Activated effector memory CD4-positive, alpha-beta T cell treated with Interleukin-2 at 50 U/mL for 16 hours (primary cell): ENCODE measurements at regions not wholly inside any gene's neighbourhood (a gene's known extent, or its start where the extent isn't known, plus 50 kb on each side); places are given as distances from the start of the nearest gene placed in this dataset.

Experiments used
- DNase-seq: peaks from one replicate; pipeline ENCODE4 v3.0.0-alpha.2; 2020

- no peak for DNase-seq
These were observed 104.4 kb upstream of the CCDC196 start for GRCh38 chr14:66381755-66382154.

- DNase-seq = no peak
These were observed 102.9 kb upstream of the CCDC196 start for GRCh38 chr14:66383257-66383656.

- DNase-seq = no peak
These were observed 102.4 kb upstream of the CCDC196 start for GRCh38 chr14:66383771-66384170.

GRCh38 chr14:66388516-66388915 lies 97.7 kb upstream of the CCDC196 start:
- DNase-seq = no peak

- DNase-seq = no peak
These were observed 96.7 kb upstream of the CCDC196 start for GRCh38 chr14:66389481-66389880.

- no peak for DNase-seq
These were observed 90.9 kb upstream of the CCDC196 start for GRCh38 chr14:66395300-66395699.

GRCh38 chr14:66396164-66396563 lies 90.0 kb upstream of the CCDC196 start:
- DNase-seq = no peak

- no peak for DNase-seq
These were observed 87.7 kb upstream of the CCDC196 start for GRCh38 chr14:66398437-66398836.

- no peak for DNase-seq
These were observed 84.6 kb upstream of the CCDC196 start for GRCh38 chr14:66401449-66402095.

- no peak for DNase-seq
These were observed 83.0 kb upstream of the CCDC196 start for GRCh38 chr14:66403183-66403582.

- DNase-seq = no peak
These were observed 82.1 kb upstream of the CCDC196 start for GRCh38 chr14:66404051-66404545.

GRCh38 chr14:66405158-66405557 lies 81.0 kb upstream of the CCDC196 start:
- no peak for DNase-seq

GRCh38 chr14:66413901-66414300 lies 72.3 kb upstream of the CCDC196 start:
- DNase-seq = no peak

- DNase-seq = no peak
These were observed 71.7 kb upstream of the CCDC196 start for GRCh38 chr14:66414511-66414910.

- no peak for DNase-seq
These were observed 65.7 kb upstream of the CCDC196 start for GRCh38 chr14:66420251-66421006.

GRCh38 chr14:66421990-66422946 lies 63.9 kb upstream of the CCDC196 start:
- DNase-seq = no peak

- no peak for DNase-seq
These were observed 60.8 kb upstream of the CCDC196 start for GRCh38 chr14:66425402-66425801.

- DNase-seq = no peak
These were observed 59.7 kb upstream of the CCDC196 start for GRCh38 chr14:66426451-66426850.

- DNase-seq = no peak
These were observed 53.8 kb upstream of the CCDC196 start for GRCh38 chr14:66432334-66432733.

GRCh38 chr14:66434464-66434863 lies 51.7 kb upstream of the CCDC196 start:
- DNase-seq = no peak

GRCh38 chr14:66435683-66436082 lies 50.5 kb upstream of the CCDC196 start:
- DNase-seq = no peak
